ENCODE measurements at regions not wholly inside any gene's neighbourhood (a gene's known extent, or its start where the extent isn't known, plus 50 kb on each side); places are given as distances from the start of the nearest gene placed in this dataset.

- TF ChIP-seq POLR2A (IDR thresholded peaks at IDR 0.05; ENCODE audit: low read depth, low read length) (no peak), POLR2AphosphoS5 (IDR thresholded peaks at IDR 0.05; ENCODE audit: low read depth, low read length) (no peak), TAF1 (IDR thresholded peaks at IDR 0.05; ENCODE audit: low read depth, low read length) (no peak), POU2F2 (IDR thresholded peaks at IDR 0.05; ENCODE audit: low read depth, low read length) (no peak)
- no peak for FAIRE-seq
- DNase-seq (ENCODE audit: insufficient read length, low spot score), result no peak
These were observed 113.9 kb downstream of the HFE start for GRCh38 chr6:26200918-26201721.

- no peak for DNase-seq (ENCODE audit: insufficient read length, low spot score)
- FAIRE-seq, result no peak
- TF ChIP-seq POLR2AphosphoS5 (IDR thresholded peaks at IDR 0.05; ENCODE audit: low read depth, low read length), result no peak
- no peak for TF ChIP-seq POU2F2 (IDR thresholded peaks at IDR 0.05; ENCODE audit: low read depth, low read length)
- TF ChIP-seq SPI1 (IDR thresholded peaks at IDR 0.05; ENCODE audit: low read depth, low read length), result no peak
- no peak for TF ChIP-seq POLR2A (IDR thresholded peaks at IDR 0.05; ENCODE audit: low read depth, low read length)
- TF ChIP-seq PAX5 (IDR thresholded peaks at IDR 0.05; ENCODE audit: insufficient read depth, low read length, severe bottlenecking), result no peak
- no peak for TF ChIP-seq TAF1 (IDR thresholded peaks at IDR 0.05; ENCODE audit: low read depth, low read length)
These were observed 115.0 kb downstream of the HFE start for GRCh38 chr6:26202201-26202611.

DNA sequence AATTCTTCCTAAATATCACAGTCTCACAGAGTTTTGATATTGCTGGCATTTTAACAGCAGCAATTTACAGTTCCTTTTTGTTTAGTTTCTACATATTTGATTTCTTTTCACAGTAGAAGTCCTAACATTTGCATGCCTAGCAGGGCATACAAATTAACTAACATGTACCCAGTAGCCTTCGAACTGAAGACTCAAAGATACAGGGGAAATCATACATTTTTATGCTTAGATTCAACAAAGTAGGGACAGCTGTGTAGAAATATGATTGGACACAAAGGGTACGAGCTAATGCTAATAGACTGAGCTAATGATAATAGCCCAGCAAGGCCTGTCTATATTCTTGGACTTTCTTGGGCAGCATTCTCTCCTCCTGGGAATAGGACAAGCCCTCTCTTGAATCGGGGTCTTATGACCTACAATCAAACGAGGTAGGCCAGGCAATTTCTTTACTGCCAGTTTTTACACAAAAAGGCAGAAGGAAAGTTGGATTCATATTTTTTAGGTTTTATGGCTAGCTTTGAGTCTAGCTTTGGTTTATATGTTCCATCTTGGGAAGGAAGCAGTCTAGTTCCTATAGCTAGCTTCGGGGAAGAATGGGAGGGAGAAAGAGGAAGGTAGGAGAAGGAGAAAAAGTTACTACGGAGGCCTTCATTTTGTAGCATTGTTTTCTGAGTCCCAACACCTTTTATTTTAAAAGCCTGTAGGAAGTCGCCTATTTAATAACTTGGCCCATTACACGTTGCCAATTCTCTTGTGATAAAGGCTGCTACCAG lies 115.8 kb downstream of the HFE start:
- FAIRE-seq (no peak), DNase-seq (ENCODE audit: insufficient read length, low spot score) (no peak)
- TF ChIP-seq TAF1 (IDR thresholded peaks at IDR 0.05; ENCODE audit: low read depth, low read length) (no peak), POLR2AphosphoS5 (IDR thresholded peaks at IDR 0.05; ENCODE audit: low read depth, low read length) (no peak), POU2F2 (IDR thresholded peaks at IDR 0.05; ENCODE audit: low read depth, low read length) (no peak), PAX5 (IDR thresholded peaks at IDR 0.05; ENCODE audit: insufficient read depth, low read length, severe bottlenecking) (no peak), POLR2A (IDR thresholded peaks at IDR 0.05; ENCODE audit: low read depth, low read length) (no peak), SPI1 (IDR thresholded peaks at IDR 0.05; ENCODE audit: low read depth, low read length) (no peak)

DNA sequence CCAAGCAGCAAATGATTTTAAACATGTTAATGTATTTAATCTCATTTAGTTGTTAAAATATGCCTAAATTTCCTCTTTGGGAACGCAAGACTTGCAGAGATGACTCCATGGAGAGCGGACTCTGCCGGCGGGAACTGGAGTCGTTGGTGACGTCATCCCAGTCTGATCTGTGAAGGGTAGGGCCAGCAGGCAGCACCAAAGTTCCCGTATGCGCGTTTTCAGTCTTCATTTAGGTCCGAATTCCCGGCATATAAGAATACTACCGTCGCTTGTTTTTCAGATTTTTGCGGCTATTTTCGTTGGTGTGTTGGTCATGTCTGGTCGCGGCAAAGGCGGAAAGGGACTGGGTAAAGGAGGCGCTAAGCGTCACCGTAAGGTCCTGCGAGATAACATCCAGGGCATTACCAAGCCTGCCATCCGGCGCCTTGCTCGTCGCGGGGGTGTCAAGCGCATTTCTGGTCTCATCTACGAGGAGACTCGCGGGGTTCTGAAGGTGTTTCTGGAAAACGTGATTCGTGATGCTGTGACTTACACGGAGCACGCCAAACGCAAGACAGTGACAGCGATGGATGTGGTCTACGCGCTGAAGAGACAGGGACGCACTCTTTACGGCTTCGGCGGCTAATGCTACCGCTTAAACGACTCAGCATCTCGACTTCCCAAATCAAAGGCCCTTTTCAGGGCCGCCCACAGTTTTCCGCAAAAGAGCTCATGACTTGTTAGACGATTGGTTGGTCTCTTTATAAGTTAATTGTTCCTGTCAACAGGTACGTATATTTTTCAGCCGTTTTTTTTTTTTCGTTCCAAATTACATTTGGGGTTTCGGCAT lies 117.3 kb downstream of the HFE start:
- TF ChIP-seq POLR2AphosphoS5 (IDR thresholded peaks at IDR 0.05; ENCODE audit: low read depth, low read length), result peak; percentile 99
- no peak for TF ChIP-seq PAX5 (IDR thresholded peaks at IDR 0.05; ENCODE audit: insufficient read depth, low read length, severe bottlenecking)
- peak; percentile 89 for TF ChIP-seq TAF1 (IDR thresholded peaks at IDR 0.05; ENCODE audit: low read depth, low read length)
- peak; percentile 84 for TF ChIP-seq POU2F2 (IDR thresholded peaks at IDR 0.05; ENCODE audit: low read depth, low read length)
- TF ChIP-seq SPI1 (IDR thresholded peaks at IDR 0.05; ENCODE audit: low read depth, low read length), result no peak
- TF ChIP-seq POLR2A (IDR thresholded peaks at IDR 0.05; ENCODE audit: low read depth, low read length), result peak; percentile 98
- DNase-seq (ENCODE audit: insufficient read length, low spot score), result no peak
- FAIRE-seq, result peak; percentile 80

DNA sequence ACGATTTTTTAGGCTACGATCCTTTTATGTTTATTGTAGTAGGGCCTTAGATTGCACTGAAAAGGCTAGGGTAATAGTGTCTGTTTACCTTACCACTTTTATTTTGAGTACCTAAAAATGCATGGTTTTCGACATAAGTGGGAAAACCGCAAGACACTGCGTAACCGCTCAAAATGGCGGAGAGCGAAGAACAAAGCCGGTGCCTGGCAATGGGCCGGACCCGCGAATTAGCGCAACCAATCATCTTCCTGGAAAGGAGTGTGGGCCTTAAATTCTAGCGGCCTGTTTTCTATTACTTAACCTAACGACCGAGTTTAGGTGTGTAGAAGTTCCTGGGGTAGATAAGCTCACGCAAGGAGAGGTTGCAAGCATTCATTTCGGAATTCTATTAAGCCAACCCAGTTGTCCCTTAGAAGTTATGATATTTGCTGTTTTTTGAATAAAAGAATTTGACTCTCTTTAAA lies 118.0 kb downstream of the HFE start:
- FAIRE-seq (peak; percentile 88), DNase-seq (ENCODE audit: insufficient read length, low spot score) (no peak)
- TF ChIP-seq TAF1 (IDR thresholded peaks at IDR 0.05; ENCODE audit: low read depth, low read length) (no peak; the same call in 1 of the 2 replicates), POU2F2 (IDR thresholded peaks at IDR 0.05; ENCODE audit: low read depth, low read length) (peak; percentile 67; the same call in 1 of the 2 replicates)

- DNase-seq (ENCODE audit: insufficient read length, low spot score) (no peak), FAIRE-seq (peak; percentile 74)
- TF ChIP-seq TAF1 (IDR thresholded peaks at IDR 0.05; ENCODE audit: low read depth, low read length), result 0 out of 2 replicates have a peak, but pooled peaks have one; percentile 27
- no peak; the same call in 1 of the 2 replicates for TF ChIP-seq POLR2AphosphoS5 (IDR thresholded peaks at IDR 0.05; ENCODE audit: low read depth, low read length)
- TF ChIP-seq SPI1 (IDR thresholded peaks at IDR 0.05; ENCODE audit: low read depth, low read length), result peak; percentile 84
These were observed 118.7 kb downstream of the HFE start for GRCh38 chr6:26205625-26206574.

DNA sequence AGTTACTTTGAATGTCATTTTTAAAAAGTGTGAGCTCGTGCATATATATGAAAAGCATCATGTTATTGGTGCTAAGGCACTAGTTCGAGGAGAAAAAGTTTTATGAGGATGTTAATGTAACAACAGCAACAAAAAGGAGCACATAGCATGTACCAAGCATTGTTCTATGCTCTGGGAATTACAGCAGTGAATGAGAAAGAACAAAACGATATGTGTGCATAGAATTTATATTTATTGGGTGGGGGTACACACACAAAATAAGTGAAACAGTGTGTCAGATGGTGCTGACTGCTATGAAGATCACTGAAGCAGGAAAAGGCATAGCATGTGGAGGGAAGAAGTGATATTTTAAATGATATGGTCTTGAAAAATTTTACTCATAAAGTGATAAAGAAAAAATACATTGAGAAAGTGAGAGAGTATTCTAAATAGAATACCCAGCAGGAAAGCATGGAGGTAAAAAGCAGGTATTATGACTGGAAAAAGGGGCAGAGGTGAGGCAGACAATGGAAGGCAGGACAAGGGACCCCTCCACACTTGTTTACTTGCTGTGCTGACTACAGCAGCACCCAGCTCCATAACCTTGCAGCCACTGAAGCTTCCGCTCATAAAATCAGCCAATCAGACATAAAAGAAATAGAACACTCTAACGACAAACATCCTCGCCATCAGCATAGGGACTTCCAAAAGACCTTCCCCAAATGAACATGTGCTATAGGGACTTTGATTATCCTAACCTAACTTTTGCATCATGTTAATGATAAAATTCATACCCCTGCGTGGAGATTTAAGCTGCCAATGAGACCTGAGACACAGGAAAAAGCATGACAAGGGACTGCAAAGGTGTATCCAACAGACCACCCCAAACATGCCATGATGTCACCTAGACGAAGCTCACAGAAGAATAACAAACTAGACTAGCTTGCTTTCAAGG lies 119.9 kb downstream of the HFE start:
- TF ChIP-seq TAF1 (IDR thresholded peaks at IDR 0.05; ENCODE audit: low read depth, low read length), result no peak
- TF ChIP-seq POU2F2 (IDR thresholded peaks at IDR 0.05; ENCODE audit: low read depth, low read length), result no peak
- no peak for TF ChIP-seq POLR2AphosphoS5 (IDR thresholded peaks at IDR 0.05; ENCODE audit: low read depth, low read length)
- no peak for TF ChIP-seq SPI1 (IDR thresholded peaks at IDR 0.05; ENCODE audit: low read depth, low read length)
- TF ChIP-seq PAX5 (IDR thresholded peaks at IDR 0.05; ENCODE audit: insufficient read depth, low read length, severe bottlenecking), result no peak
- no peak for TF ChIP-seq POLR2A (IDR thresholded peaks at IDR 0.05; ENCODE audit: low read depth, low read length)
- DNase-seq (ENCODE audit: insufficient read length, low spot score) (no peak), FAIRE-seq (no peak)

Data from GM12891 (cell line).